Liver (tissue), 8 donors: ENCODE measurements at regions not wholly inside any gene's neighbourhood (a gene's known extent, or its start where the extent isn't known, plus 50 kb on each side); places are given as distances from the start of the nearest gene placed in this dataset.

ENCODE experiments used
- DNase-seq: peaks from one replicate; pipeline ENCODE4 v3.0.0-alpha.2; 2017; ENCODE audit warnings: low spot score
- H3K27ac ChIP-seq, 2 donors: one replicate each; pipeline ENCODE4 v1.7.0; 2013; ENCODE audit warnings: inconsistent platforms in 2 of 2, low read length in 2 of 2, control low read depth in 1 of 2, low read depth in 1 of 2, mild to moderate bottlenecking in 1 of 2
- H3K27me3 ChIP-seq, 4 donors: one replicate each; pipeline versions ENCODE4 v1.6.1 to v1.7.0; 2013; ENCODE audit warnings: low read length in 3 of 4, inconsistent platforms in 1 of 4, mild to moderate bottlenecking in 1 of 4, moderate library complexity in 1 of 4; ENCODE audit not compliant: control insufficient read depth in 4 of 4, insufficient read depth in 4 of 4
- H3K36me3 ChIP-seq, 4 donors: one replicate each; pipeline versions ENCODE4 v1.6.1 to v1.7.0; 2013; ENCODE audit warnings: low read length in 3 of 4, mild to moderate bottlenecking in 3 of 4, low read depth in 1 of 4, moderate library complexity in 1 of 4; ENCODE audit not compliant: control insufficient read depth in 4 of 4, insufficient read depth in 3 of 4
- H3K4me1 ChIP-seq, 4 donors: one replicate each; pipeline versions ENCODE4 v1.6.1 to v1.7.0; 2013; ENCODE audit warnings: low read length in 3 of 4, mild to moderate bottlenecking in 3 of 4, moderate library complexity in 1 of 4; ENCODE audit not compliant: control insufficient read depth in 4 of 4, insufficient read depth in 4 of 4
- H3K4me3 ChIP-seq, 3 donors: one replicate each; pipeline versions ENCODE4 v1.6.1 to v1.7.0; 2013; ENCODE audit warnings: low read length in 3 of 3, control low read depth in 1 of 3, low read depth in 1 of 3, mild to moderate bottlenecking in 1 of 3
- H3K9ac ChIP-seq, 2 donors: one replicate each; pipeline ENCODE4 v1.7.0; 2013; ENCODE audit warnings: low read length in 2 of 2, mild to moderate bottlenecking in 2 of 2, moderate library complexity in 2 of 2, control low read depth in 1 of 2, low read depth in 1 of 2
- H3K9me3 ChIP-seq, 4 donors: one replicate each; pipeline versions ENCODE4 v1.6.1 to v1.7.0; 2013; ENCODE audit warnings: low read length in 3 of 4; ENCODE audit not compliant: control insufficient read depth in 4 of 4
- EGR1 ChIP-seq, 2 donors: IDR thresholded peaks; 2 replicates each; pipeline ENCODE4 v1.6.1; 2016 to 2018; ENCODE audit warnings: antibody characterized with exemption in 2 of 2, low read depth in 2 of 2
- FOXA1 ChIP-seq: IDR thresholded peaks from 2 replicates; pipeline ENCODE4 v1.6.1; 2016; ENCODE audit warnings: antibody characterized with exemption
- FOXA2 ChIP-seq: IDR thresholded peaks from 2 replicates; pipeline ENCODE4 v1.6.1; 2016; ENCODE audit warnings: antibody characterized with exemption
- GABPA ChIP-seq, 2 donors: IDR thresholded peaks in 1 of 2; conservative IDR thresholded peaks in 1 of 2; 2 replicates each; pipeline ENCODE4 v1.6.1; 2016; ENCODE audit warnings: antibody characterized with exemption in 2 of 2, mild to moderate bottlenecking in 1 of 2, moderate library complexity in 1 of 2
- HNF4A ChIP-seq, 2 donors: conservative IDR thresholded peaks; 2 replicates each; pipeline ENCODE4 v1.6.1; 2016; ENCODE audit warnings: antibody characterized with exemption in 2 of 2, mild to moderate bottlenecking in 2 of 2
- NR2F2 ChIP-seq: IDR thresholded peaks from 2 replicates; pipeline ENCODE4 v1.6.1; 2016; ENCODE audit warnings: antibody characterized with exemption
- RAD21 ChIP-seq, 2 donors: IDR thresholded peaks; 2 replicates each; pipeline ENCODE4 v1.6.1; 2016; ENCODE audit warnings: antibody characterized with exemption in 2 of 2, mild to moderate bottlenecking in 2 of 2
- RXRA ChIP-seq, 2 donors: IDR thresholded peaks; 2 replicates each; pipeline ENCODE4 v1.6.1; 2017 to 2018; ENCODE audit warnings: antibody characterized with exemption in 2 of 2, mild to moderate bottlenecking in 1 of 2
- SP1 ChIP-seq: IDR thresholded peaks from 2 replicates; pipeline ENCODE4 v1.6.1; 2018; ENCODE audit warnings: antibody characterized with exemption, mild to moderate bottlenecking
- TAF1 ChIP-seq: conservative IDR thresholded peaks from 2 replicates; pipeline ENCODE4 v1.6.1; 2016; ENCODE audit warnings: antibody characterized with exemption, mild to moderate bottlenecking
- YY1 ChIP-seq: IDR thresholded peaks from 2 replicates; pipeline ENCODE4 v1.6.1; 2016; ENCODE audit warnings: antibody characterized with exemption, mild to moderate bottlenecking
- WGBS: extraction: QIAGEN DNeasy Blood & Tissue Kit; methylation state at CpG from one replicate; pipeline ENCODE4 v1.1.7; 2013; 5-methylcytosine and 5-hydroxymethylcytosine counted together
- TF ChIP-seq, protein P1 (sequence below): IDR thresholded peaks from 2 replicates; pipeline ENCODE4 v1.6.1; 2016; ENCODE audit warnings: antibody characterized with exemption
- TF ChIP-seq, protein P2 (sequence below): IDR thresholded peaks from 2 replicates; pipeline ENCODE4 v1.6.1; 2016; ENCODE audit warnings: antibody characterized with exemption, mild to moderate bottlenecking
- TF ChIP-seq, protein P3 (sequence below): fragments of 150-350 bp; IDR thresholded peaks from 2 replicates; pipeline ENCODE4 v1.5.1; 2017; ENCODE audit warnings: improper control_type of control experiment, low read depth, low read length; ENCODE audit not compliant: missing input control
- TF ChIP-seq, protein P4 (sequence below): IDR thresholded peaks from 2 replicates; pipeline ENCODE4 v1.6.1; 2016; ENCODE audit warnings: antibody characterized with exemption
- TF ChIP-seq, protein P5 (sequence below): IDR thresholded peaks from 2 replicates; pipeline ENCODE4 v1.6.1; 2016; ENCODE audit warnings: antibody characterized with exemption
- donor health status: healthy.
- donor health status: healthy.
- donor health status: healthy.
- donor health status: healthy.
- donor health status: healthy.

DNA sequence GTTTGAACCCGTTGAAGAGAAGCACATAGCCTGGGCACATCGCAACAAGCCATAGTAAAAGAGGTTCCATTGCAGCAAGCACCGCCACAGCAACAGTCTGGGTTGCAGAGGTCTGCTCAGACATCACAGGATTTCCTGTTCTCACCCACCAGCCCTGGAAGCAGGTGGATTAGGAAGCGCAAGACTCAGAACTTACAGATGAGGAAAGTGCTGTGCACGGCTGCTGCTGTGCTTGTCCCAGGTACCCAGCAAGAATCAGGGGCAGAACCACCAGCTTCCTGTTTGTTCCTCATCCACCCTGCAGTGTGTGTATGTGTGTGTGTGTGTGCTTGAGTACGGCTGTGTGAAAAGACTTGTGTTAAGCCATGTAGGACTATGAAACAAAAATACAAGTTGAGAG lies 124.7 kb upstream of the IRX2 start:
- DNase-seq = peak; percentile 4
- H3K27ac ChIP-seq = no peak overlapping the region
- no peak overlapping the region for H3K9ac ChIP-seq
- 73% methylated on average over 6 of the region's 6 CpGs for WGBS
- no peaks in the 10 kb centered on the region for H3K4me1 ChIP-seq
- peaks cover 0 to 12% (median 6%) of the 10 kb centered on the region in 4 donors for H3K9me3 ChIP-seq
- TF ChIP-seq, protein P1, sequence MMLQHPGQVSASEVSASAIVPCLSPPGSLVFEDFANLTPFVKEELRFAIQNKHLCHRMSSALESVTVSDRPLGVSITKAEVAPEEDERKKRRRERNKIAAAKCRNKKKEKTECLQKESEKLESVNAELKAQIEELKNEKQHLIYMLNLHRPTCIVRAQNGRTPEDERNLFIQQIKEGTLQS = no peak
- TF ChIP-seq EGR1 (IDR thresholded peaks at IDR 0.05; ENCODE audit: low read depth in 2 of 2) = no peak
- TF ChIP-seq RXRA (IDR thresholded peaks at IDR 0.05) = no peak
- TF ChIP-seq TAF1 = no peak
- TF ChIP-seq, protein P2, sequence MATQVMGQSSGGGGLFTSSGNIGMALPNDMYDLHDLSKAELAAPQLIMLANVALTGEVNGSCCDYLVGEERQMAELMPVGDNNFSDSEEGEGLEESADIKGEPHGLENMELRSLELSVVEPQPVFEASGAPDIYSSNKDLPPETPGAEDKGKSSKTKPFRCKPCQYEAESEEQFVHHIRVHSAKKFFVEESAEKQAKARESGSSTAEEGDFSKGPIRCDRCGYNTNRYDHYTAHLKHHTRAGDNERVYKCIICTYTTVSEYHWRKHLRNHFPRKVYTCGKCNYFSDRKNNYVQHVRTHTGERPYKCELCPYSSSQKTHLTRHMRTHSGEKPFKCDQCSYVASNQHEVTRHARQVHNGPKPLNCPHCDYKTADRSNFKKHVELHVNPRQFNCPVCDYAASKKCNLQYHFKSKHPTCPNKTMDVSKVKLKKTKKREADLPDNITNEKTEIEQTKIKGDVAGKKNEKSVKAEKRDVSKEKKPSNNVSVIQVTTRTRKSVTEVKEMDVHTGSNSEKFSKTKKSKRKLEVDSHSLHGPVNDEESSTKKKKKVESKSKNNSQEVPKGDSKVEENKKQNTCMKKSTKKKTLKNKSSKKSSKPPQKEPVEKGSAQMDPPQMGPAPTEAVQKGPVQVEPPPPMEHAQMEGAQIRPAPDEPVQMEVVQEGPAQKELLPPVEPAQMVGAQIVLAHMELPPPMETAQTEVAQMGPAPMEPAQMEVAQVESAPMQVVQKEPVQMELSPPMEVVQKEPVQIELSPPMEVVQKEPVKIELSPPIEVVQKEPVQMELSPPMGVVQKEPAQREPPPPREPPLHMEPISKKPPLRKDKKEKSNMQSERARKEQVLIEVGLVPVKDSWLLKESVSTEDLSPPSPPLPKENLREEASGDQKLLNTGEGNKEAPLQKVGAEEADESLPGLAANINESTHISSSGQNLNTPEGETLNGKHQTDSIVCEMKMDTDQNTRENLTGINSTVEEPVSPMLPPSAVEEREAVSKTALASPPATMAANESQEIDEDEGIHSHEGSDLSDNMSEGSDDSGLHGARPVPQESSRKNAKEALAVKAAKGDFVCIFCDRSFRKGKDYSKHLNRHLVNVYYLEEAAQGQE = no peak
- TF ChIP-seq HNF4A (conservative IDR thresholded peaks at IDR 0.05) = no peak
- no peak for TF ChIP-seq RAD21 (IDR thresholded peaks at IDR 0.05)
- TF ChIP-seq FOXA2 = no peak
- no peaks in the 10 kb centered on the region for H3K27me3 ChIP-seq
- H3K36me3 ChIP-seq = no peaks in the 10 kb centered on the region
- H3K4me3 ChIP-seq = no peak overlapping the region

DNA sequence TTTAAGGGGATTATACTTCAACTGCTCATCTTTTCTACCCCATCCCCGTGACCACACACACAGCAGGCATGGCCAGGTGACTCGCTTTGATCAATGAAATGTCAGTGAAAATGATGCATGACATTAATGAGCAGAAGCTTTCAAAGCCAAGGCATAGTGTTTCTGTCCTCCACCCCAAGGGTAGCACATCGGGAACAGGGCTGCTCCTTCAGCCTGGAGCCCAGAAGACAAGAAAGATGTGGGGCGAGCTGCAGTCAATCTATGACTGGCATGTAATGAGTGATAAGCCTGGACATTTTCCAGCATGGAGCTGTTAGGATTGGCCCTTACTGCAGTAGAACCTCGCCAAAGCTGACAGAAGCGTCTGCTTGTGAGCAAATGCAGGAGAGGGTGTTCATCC lies 122.6 kb upstream of the IRX2 start:
- Histone ChIP-seq H3K9me3 (peaks cover 0 to 4% (median 1%) of the 10 kb centered on the region in 4 donors), H3K36me3 (no peaks in the 10 kb centered on the region), H3K4me3 (no peak overlapping the region), H3K9ac (no peak overlapping the region), H3K4me1 (no peaks in the 10 kb centered on the region), H3K27ac (no peak overlapping the region), H3K27me3 (no peaks in the 10 kb centered on the region)
- 65% methylated on average over 6 of the region's 6 CpGs for WGBS
- TF ChIP-seq EGR1 (IDR thresholded peaks at IDR 0.05; ENCODE audit: low read depth in 2 of 2) (no peak), FOXA2 (no peak), TAF1 (no peak), NR2F2 (no peak), RXRA (IDR thresholded peaks at IDR 0.05) (no peak), GABPA (IDR thresholded peaks at IDR 0.05 in 1 of 2, conservative IDR thresholded peaks at IDR 0.05 in 1 of 2) (no peak), YY1 (no peak), RAD21 (IDR thresholded peaks at IDR 0.05) (no peak), SP1 (no peak), HNF4A (conservative IDR thresholded peaks at IDR 0.05) (no peak), FOXA1 (no peak)
- TF ChIP-seq, protein P2 = no peak
- TF ChIP-seq, protein P3, sequence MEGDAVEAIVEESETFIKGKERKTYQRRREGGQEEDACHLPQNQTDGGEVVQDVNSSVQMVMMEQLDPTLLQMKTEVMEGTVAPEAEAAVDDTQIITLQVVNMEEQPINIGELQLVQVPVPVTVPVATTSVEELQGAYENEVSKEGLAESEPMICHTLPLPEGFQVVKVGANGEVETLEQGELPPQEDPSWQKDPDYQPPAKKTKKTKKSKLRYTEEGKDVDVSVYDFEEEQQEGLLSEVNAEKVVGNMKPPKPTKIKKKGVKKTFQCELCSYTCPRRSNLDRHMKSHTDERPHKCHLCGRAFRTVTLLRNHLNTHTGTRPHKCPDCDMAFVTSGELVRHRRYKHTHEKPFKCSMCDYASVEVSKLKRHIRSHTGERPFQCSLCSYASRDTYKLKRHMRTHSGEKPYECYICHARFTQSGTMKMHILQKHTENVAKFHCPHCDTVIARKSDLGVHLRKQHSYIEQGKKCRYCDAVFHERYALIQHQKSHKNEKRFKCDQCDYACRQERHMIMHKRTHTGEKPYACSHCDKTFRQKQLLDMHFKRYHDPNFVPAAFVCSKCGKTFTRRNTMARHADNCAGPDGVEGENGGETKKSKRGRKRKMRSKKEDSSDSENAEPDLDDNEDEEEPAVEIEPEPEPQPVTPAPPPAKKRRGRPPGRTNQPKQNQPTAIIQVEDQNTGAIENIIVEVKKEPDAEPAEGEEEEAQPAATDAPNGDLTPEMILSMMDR = no peak
- TF ChIP-seq, protein P4, sequence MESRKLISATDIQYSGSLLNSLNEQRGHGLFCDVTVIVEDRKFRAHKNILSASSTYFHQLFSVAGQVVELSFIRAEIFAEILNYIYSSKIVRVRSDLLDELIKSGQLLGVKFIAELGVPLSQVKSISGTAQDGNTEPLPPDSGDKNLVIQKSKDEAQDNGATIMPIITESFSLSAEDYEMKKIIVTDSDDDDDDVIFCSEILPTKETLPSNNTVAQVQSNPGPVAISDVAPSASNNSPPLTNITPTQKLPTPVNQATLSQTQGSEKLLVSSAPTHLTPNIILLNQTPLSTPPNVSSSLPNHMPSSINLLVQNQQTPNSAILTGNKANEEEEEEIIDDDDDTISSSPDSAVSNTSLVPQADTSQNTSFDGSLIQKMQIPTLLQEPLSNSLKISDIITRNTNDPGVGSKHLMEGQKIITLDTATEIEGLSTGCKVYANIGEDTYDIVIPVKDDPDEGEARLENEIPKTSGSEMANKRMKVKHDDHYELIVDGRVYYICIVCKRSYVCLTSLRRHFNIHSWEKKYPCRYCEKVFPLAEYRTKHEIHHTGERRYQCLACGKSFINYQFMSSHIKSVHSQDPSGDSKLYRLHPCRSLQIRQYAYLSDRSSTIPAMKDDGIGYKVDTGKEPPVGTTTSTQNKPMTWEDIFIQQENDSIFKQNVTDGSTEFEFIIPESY = no peak
- TF ChIP-seq, protein P5, sequence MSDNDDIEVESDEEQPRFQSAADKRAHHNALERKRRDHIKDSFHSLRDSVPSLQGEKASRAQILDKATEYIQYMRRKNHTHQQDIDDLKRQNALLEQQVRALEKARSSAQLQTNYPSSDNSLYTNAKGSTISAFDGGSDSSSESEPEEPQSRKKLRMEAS = no peak
- TF ChIP-seq, protein P1 = no peak
- DNase-seq = no peak
